Naive B cell (primary cell): ENCODE measurements at regions not wholly inside any gene's neighbourhood (a gene's known extent, or its start where the extent isn't known, plus 50 kb on each side); places are given as distances from the start of the nearest gene placed in this dataset.
A peak's percentile ranks its signal among the peaks of the same experiment; 100 is the strongest.

Source experiments
- ATAC-seq, 2 donors: fragments of 150-1000 bp; cut with Tn5 transposase; 2 replicates each; pipeline ENCODE4 v1.10.0; 2021; ENCODE audit warnings: low read depth in 2 of 2, mild to moderate bottlenecking in 2 of 2, moderate library complexity in 2 of 2
- DNase-seq: peaks from one replicate; pipeline ENCODE4 v3.0.0; 2022
- H3K27ac Mint-ChIP-seq, 6 donors: one replicate each; pipeline ENCODE4 v1.8.0; 2020 to 2022; ENCODE audit warnings: mild to moderate bottlenecking in 6 of 6, mixed read lengths in 6 of 6, moderate library complexity in 5 of 6, inconsistent platforms in 2 of 6
- H3K27me3 Mint-ChIP-seq, 3 donors: one replicate each; pipeline ENCODE4 v1.8.0; 2021 to 2022; ENCODE audit warnings: mixed read lengths in 3 of 3, mild to moderate bottlenecking in 1 of 3
- H3K36me3 Mint-ChIP-seq, 2 donors: one replicate each; pipeline ENCODE4 v1.8.0; 2020 to 2022; ENCODE audit warnings: mixed read lengths in 2 of 2, inconsistent platforms in 1 of 2, mild to moderate bottlenecking in 1 of 2
- H3K4me1 Mint-ChIP-seq, 3 donors: one replicate each; pipeline ENCODE4 v1.8.0; 2020 to 2022; ENCODE audit warnings: mixed read lengths in 3 of 3, inconsistent platforms in 1 of 3, mild to moderate bottlenecking in 1 of 3, moderate library complexity in 1 of 3
- H3K4me3 Mint-ChIP-seq, 8 donors: one replicate each; pipeline ENCODE4 v1.8.0; 2020 to 2022; ENCODE audit warnings: mild to moderate bottlenecking in 8 of 8, mixed read lengths in 8 of 8, moderate library complexity in 8 of 8, inconsistent platforms in 2 of 8
- H3K9me3 Mint-ChIP-seq, 7 donors: one replicate each; pipeline ENCODE4 v1.8.0; 2020 to 2022; ENCODE audit warnings: mixed read lengths in 7 of 7, mild to moderate bottlenecking in 5 of 7, inconsistent platforms in 2 of 7, moderate library complexity in 1 of 7

DNA sequence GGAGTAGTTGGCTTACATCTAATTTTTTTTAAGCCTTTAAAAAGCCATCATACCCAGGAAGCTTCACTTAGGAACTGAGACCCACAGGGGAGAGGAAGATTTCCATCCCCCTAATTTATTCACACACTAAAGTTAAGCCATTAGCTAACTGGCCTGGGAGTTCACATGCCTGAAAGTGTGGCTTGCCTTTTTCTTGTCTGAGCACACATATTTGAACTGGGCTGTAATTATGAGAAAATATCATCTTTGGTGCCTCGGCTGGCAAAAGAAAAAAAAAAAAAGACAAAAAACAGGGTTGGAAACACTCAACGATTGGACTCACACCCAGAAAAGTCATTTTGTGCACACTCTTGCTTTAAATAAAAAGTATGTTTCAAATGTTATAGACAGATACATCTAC is 847.3 kb downstream of the MAT2B start:
- no peaks in the 10 kb centered on the region for H3K4me1 Mint-ChIP-seq
- no peak for DNase-seq
- H3K27ac Mint-ChIP-seq: no peak overlapping the region
- no peak overlapping the region for H3K4me3 Mint-ChIP-seq
- no peak for ATAC-seq
- H3K36me3 Mint-ChIP-seq: no peaks in the 10 kb centered on the region
- H3K9me3 Mint-ChIP-seq: peaks cover 0 to 1% (median 0%) of the 10 kb centered on the region in 7 donors
- no peaks in the 10 kb centered on the region for H3K27me3 Mint-ChIP-seq

DNA sequence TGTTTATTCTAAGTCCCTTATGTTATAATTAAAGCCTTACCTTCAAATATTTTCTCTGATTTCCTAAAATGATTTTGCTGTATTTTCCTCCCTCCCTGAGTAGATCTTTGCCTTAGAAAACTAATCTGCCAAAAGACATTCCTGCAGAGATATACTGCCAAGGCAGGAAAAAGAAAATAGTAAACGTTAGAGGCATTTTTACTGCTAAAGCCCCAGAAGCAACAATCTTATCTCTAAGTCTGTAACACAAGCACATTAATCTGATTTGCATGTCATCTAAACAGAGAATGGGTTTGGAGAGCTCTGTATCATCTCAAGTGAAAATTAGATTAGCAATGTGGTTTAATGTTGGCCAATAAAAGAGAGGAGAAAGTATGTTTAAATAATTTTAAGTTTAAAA is 847.7 kb downstream of the MAT2B start:
- H3K27ac Mint-ChIP-seq: peak overlapping the region in 1 of 6 donors; percentile 66
- ATAC-seq (no peak), DNase-seq (no peak)
- no peaks in the 10 kb centered on the region for H3K4me1 Mint-ChIP-seq
- peaks cover 0 to 1% (median 0%) of the 10 kb centered on the region in 7 donors for H3K9me3 Mint-ChIP-seq
- no peaks in the 10 kb centered on the region for H3K36me3 Mint-ChIP-seq
- H3K4me3 Mint-ChIP-seq: no peak overlapping the region
- no peaks in the 10 kb centered on the region for H3K27me3 Mint-ChIP-seq

DNA sequence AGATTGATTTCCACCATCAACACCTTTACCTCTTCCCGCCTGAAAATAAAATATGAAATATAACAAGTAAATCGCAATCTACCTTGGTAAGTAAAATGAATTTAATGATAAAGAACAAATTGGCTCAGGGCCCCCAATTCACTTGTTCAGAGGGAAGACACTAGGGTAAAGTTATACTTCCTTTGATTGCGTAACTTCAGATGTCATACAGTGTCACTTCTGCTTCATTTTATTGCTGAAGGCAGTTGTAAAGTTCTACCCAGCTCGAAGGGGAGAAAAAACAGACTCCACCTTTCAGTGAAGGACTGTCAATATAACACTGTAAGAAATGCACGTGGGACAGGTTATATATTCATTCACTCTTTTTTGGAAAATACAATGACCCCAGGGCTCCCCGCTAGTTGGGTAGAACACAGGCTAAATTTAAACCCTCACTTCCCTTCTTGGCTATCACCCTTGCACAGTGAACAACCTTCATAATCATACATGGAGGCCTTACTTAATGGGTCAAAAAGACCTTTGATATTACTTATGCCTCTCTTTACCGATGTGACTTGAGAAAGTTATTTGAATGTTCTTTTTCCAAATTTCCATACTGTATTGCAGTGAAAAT is 848.8 kb downstream of the MAT2B start:
- ATAC-seq: no peak
- Mint-ChIP-seq H3K36me3 (no peaks in the 10 kb centered on the region), H3K4me1 (no peaks in the 10 kb centered on the region), H3K27ac (no peak overlapping the region), H3K27me3 (no peaks in the 10 kb centered on the region), H3K9me3 (peaks cover 0 to 1% (median 0%) of the 10 kb centered on the region in 7 donors), H3K4me3 (no peak overlapping the region)
- DNase-seq: no peak

DNA sequence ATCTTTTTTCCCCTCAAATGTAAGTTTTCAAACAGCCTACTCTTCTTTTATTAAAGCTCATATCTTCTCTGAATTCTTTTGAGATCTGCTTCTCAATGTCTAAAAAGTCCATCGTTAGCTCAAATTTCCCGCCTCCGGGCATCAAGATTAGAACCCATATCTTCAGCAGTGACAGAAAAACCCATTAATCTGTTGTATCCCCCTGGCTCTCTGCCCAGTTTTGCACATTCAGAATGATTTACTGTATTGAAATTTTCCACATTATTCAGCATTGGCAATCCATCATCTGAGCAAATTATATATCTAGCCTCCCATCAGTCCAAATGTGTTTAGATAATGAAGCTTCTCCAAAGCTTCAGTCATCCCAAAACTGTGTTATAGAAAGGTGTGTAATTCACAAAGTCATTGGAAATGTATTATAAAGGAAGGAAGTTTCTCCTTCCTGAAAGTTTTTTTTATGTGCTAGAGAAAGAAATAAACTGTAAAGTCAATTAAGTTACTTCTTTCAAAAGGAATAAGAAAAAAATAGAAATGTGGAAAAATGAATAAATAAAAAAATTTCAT is 849.9 kb downstream of the MAT2B start:
- Mint-ChIP-seq H3K9me3 (no peaks in the 10 kb centered on the region), H3K4me1 (no peaks in the 10 kb centered on the region), H3K36me3 (no peaks in the 10 kb centered on the region), H3K27ac (no peak overlapping the region), H3K4me3 (no peak overlapping the region), H3K27me3 (no peaks in the 10 kb centered on the region)
- ATAC-seq (no peak), DNase-seq (no peak)

DNA sequence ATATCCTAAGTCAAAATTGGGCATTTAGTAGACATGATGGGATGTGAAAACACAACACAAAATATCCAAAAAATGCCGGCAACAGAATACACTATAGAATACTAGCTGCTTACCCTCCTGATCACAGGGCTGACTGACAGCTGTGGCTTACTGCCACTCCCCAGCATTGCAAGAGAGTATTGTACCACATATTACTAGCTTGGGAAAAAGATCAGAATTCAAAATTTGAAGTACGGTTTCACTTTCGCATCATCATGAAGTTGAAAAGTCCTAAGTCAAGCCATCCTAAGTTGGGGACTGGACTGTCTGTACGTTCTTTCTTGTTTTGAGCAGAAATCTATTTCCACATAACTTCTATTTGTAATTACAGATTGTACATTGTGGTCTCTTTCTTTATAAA is 851.4 kb downstream of the MAT2B start:
- no peaks in the 10 kb centered on the region for H3K27me3 Mint-ChIP-seq
- H3K4me1 Mint-ChIP-seq: no peaks in the 10 kb centered on the region
- H3K4me3 Mint-ChIP-seq: no peak overlapping the region
- H3K36me3 Mint-ChIP-seq: no peaks in the 10 kb centered on the region
- ATAC-seq (no peak), DNase-seq (no peak)
- peak overlapping the region in 1 of 6 donors; percentile 23 for H3K27ac Mint-ChIP-seq
- H3K9me3 Mint-ChIP-seq: no peaks in the 10 kb centered on the region

DNA sequence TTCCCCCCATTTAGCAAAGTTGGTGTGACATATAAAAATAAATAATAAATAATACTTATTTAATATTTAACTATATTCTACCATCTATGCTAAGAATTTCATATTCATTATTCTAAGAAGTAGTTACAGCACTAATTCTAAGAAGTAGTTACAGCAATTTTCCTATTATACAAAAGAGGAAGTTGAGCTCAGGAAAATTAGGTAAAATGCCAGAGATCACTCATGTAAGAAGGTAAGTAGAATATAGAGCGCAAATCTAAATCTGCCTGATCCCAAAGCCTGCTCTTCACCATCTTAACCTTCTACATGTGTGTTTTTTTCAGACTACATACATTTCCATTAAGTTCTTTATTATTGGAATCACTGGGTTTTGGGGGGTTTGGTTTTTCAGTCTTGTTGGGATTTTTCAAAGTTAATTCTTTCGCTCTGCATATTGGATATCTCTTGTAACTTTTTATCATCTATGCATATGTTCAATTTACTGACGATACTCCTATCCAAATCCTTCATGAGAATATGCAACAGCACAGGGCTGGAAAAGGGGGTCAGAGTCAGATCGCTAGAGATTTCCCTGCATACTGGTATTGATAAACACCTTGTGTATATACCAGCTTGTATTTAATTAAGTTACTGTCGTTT is 852.1 kb downstream of the MAT2B start:
- ATAC-seq: no peak
- Mint-ChIP-seq H3K9me3 (no peaks in the 10 kb centered on the region), H3K36me3 (no peaks in the 10 kb centered on the region), H3K27me3 (no peaks in the 10 kb centered on the region), H3K4me3 (no peak overlapping the region), H3K27ac (peak overlapping the region in 1 of 6 donors; percentile 77), H3K4me1 (no peaks in the 10 kb centered on the region)
- no peak for DNase-seq

DNA sequence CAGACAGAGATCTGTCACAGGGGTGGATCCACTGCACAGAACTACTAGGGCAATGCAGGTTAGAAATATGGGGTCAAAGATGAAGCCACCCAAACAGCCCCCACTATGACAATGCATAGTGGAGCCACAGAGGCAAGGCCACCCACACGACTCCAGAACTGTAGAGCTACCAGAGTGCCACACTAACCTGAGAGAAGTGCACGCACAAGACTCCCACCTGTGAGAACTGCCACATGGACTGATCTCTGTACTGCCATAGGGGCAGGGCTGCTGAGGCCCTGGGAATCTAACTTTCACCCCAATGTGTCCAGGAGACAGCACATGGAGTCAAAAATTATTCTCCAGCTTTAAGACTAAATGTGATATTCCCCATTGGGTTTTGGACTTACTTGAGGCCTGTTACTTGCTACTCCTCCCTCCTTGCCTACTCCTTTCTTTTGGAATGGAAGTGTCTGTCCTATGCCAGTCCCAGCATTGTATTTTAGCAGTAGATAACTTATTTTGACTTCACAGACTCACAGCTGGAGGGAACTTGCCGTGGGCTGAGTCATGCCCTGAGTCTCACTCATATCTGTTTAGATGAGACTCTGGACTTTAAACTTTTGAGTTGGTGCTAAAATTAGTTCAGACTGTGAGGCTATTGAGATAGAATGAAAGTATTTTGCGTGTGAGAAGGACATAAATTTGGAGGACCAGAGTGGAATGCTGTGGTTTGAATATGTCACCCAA is 853.3 kb downstream of the MAT2B start:
- Mint-ChIP-seq H3K4me1 (no peaks in the 10 kb centered on the region), H3K36me3 (no peaks in the 10 kb centered on the region), H3K27ac (no peak overlapping the region), H3K27me3 (no peaks in the 10 kb centered on the region), H3K9me3 (no peaks in the 10 kb centered on the region), H3K4me3 (no peak overlapping the region)
- DNase-seq (no peak), ATAC-seq (no peak)

DNA sequence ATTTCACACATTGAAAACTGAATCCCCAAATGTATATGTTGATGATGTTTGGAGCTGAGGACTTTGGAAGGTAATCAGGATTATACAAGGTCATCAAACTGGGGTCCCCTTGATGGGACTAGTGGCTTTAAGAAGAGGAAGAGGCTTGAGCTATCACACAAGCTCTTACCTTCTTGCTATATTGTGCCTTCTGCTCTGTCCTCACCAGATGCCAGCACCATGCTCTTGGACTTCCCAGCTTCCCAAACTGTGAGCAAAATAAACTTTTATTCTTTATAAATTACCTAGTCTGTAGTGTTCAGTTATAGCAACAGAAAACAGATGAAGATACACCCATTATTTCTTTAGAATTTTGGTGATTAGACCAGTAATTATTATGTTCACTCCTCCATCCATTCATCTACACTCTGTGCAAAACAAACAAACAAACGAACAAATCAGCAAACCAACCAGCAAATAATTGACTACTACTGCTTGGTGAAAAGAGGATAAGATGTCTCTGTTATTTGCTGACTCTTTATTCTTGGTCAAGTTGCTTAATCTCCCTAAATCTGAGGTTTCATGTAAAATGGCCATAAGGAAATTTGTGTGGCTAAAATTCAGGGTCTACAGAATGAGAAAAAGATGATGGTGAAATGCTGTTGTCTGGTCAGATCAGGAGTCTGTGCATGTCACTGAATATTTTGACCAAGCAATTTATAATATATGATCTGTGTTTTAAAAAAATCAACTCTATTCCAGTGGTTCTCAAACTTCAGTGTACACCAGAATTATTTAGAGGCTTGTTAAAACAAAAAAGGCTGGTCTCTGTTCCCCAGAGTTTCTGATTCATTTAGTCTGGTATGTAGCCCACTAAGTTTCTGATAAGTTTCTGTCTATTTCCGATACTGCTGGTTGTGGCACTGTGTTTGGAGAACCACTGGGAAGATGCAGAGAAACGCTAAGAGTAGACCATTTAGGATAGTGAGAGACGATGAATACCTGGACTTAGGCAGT is 854.1 kb downstream of the MAT2B start:
- Mint-ChIP-seq H3K9me3 (no peaks in the 10 kb centered on the region), H3K4me1 (no peaks in the 10 kb centered on the region), H3K4me3 (no peak overlapping the region), H3K36me3 (no peaks in the 10 kb centered on the region), H3K27ac (no peak overlapping the region), H3K27me3 (no peaks in the 10 kb centered on the region)
- DNase-seq (no peak), ATAC-seq (no peak)

DNA sequence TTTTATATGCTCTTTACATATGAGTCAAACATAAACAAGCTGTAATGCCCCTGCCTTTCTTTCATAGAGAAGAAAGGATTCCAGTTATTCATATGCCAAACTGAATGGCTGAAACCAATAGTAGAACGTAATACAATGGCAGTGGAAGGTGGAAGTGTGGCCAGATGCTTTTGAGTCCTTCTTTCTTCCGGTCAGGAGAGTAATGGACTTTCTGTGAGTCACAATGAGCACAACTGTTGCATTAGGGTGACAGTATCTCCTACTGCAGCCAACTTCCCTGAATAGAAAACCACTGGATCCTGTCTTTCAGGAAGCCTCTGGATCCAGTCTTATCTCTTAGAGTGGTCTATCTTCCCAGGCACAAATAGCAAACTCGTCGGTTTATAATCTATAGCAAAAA is 855.2 kb downstream of the MAT2B start:
- no peak overlapping the region for H3K4me3 Mint-ChIP-seq
- no peaks in the 10 kb centered on the region for H3K36me3 Mint-ChIP-seq
- no peaks in the 10 kb centered on the region for H3K4me1 Mint-ChIP-seq
- no peaks in the 10 kb centered on the region for H3K27me3 Mint-ChIP-seq
- no peak for ATAC-seq
- H3K27ac Mint-ChIP-seq: no peak overlapping the region
- H3K9me3 Mint-ChIP-seq: no peaks in the 10 kb centered on the region
- DNase-seq: no peak

DNA sequence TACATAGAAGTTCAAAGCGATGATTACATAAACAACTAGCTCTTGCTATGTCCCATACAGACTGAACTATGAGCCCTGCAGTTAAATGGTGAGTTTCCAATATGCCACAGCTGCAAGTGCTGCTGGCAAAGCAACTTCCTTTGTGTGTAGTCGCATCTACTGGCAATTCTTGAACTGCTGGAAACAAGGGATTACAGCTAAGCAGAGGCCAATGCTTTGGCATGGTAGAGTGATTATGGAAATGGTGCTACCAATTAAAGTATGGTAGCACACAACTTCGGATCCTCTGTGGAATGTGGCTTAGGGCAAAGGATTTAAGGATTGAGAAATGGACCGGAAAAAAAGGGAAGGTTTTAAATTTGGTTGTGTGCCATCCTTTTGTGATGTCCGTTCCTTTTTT is 856.6 kb downstream of the MAT2B start:
- no peaks in the 10 kb centered on the region for H3K9me3 Mint-ChIP-seq
- no peaks in the 10 kb centered on the region for H3K36me3 Mint-ChIP-seq
- ATAC-seq (no peak), DNase-seq (no peak)
- no peaks in the 10 kb centered on the region for H3K4me1 Mint-ChIP-seq
- H3K27ac Mint-ChIP-seq: no peak overlapping the region
- no peak overlapping the region for H3K4me3 Mint-ChIP-seq
- no peaks in the 10 kb centered on the region for H3K27me3 Mint-ChIP-seq

DNA sequence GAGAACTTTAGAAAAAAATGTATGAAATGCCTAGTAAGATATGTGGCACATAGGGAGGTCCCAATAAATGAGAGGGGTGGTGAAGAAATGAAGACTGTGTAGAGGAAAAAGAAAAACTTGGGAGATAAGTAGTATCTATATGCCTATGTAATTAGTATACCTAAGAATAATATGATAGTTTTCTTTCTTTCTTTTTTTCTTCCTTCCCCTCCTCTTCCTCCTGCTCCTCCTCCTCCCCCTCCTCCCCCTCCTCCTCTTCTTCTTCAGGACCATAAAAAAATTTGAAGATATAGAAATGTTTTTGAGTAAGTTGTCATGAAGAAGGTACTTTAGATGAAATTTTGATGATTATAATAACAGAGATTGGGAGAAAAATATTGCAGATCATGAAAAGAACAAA is 857.4 kb downstream of the MAT2B start:
- H3K36me3 Mint-ChIP-seq: no peaks in the 10 kb centered on the region
- ATAC-seq (no peak), DNase-seq (no peak)
- no peaks in the 10 kb centered on the region for H3K27me3 Mint-ChIP-seq
- H3K27ac Mint-ChIP-seq: no peak overlapping the region
- H3K9me3 Mint-ChIP-seq: no peaks in the 10 kb centered on the region
- no peak overlapping the region for H3K4me3 Mint-ChIP-seq
- no peaks in the 10 kb centered on the region for H3K4me1 Mint-ChIP-seq

DNA sequence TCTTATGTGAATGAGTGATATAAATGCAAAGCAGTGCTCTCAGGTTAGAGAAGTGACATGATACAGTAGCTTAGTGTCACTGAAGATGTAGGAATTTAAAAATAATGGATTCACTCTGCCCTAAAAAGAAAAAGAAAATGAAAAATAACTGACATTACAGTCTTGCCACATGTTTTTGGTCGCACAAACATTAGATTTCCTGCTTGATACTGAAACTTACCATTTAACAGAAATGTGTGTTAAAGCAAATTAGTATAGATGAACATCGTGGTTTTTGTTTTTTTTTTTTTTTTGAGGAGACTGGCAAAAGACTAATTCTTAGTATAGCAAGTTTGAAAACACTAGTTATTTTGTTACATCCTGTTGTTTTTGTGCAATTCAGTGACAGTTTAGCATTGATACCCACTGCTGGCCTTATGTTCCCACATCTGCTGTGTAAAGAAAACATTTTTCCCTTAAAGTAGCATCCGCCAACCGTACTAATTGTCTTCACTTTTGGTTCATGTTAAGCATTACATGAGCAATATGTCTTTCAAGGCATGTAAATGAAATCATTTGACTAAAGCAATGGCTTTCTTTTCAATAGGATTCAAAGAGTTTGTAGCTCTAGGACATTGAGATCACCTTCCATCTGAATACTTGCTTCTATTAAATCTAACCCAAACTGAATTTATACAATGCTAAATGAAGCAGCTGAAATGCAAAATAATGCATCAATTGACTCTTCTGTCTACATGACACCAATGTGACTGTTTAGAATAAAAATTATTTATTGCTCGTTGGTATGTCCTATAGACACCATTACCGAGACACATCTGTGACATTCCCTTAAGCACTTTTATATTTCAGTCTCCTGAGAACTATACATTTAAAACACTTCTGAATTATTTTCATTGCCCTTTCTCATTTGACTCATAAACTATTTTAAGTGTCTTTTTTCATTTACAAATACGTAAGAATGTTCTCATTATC is 859.1 kb downstream of the MAT2B start:
- DNase-seq (no peak), ATAC-seq (no peak)
- no peak overlapping the region for H3K4me3 Mint-ChIP-seq
- H3K27ac Mint-ChIP-seq: peak overlapping the region in 1 of 6 donors; percentile 9
- no peaks in the 10 kb centered on the region for H3K36me3 Mint-ChIP-seq
- H3K9me3 Mint-ChIP-seq: no peaks in the 10 kb centered on the region
- no peaks in the 10 kb centered on the region for H3K27me3 Mint-ChIP-seq
- H3K4me1 Mint-ChIP-seq: no peaks in the 10 kb centered on the region
